ENCODE measurements at regions not wholly inside any gene's neighbourhood (a gene's known extent, or its start where the extent isn't known, plus 50 kb on each side); places are given as distances from the start of the nearest gene placed in this dataset.

GRCh38 chr7:67990003-67990402, 993.4 kb downstream of the TYW1 start:
- no peak for TF ChIP-seq CTCF (IDR thresholded peaks at IDR 0.05; ENCODE audit: insufficient read depth, low read length, poor library complexity, severe bottlenecking)
- no peak for DNase-seq (ENCODE audit: low read depth)
- Histone ChIP-seq H3K4me3 (ENCODE audit: low read depth, low read length) (no peak overlapping the region), H3K36me3 (ENCODE audit: control insufficient read depth, insufficient read depth, low read length) (no peaks in the 10 kb centered on the region), H3K27me3 (ENCODE audit: control insufficient read depth, insufficient read depth, low read length) (no peaks in the 10 kb centered on the region)

GRCh38 chr7:67990716-67991115, 994.1 kb downstream of the TYW1 start:
- no peak overlapping the region for H3K4me3 ChIP-seq (ENCODE audit: low read depth, low read length)
- no peaks in the 10 kb centered on the region for H3K27me3 ChIP-seq (ENCODE audit: control insufficient read depth, insufficient read depth, low read length)
- DNase-seq (ENCODE audit: low read depth): no peak
- H3K36me3 ChIP-seq (ENCODE audit: control insufficient read depth, insufficient read depth, low read length): no peaks in the 10 kb centered on the region
- no peak for TF ChIP-seq CTCF (IDR thresholded peaks at IDR 0.05; ENCODE audit: insufficient read depth, low read length, poor library complexity, severe bottlenecking)

- Histone ChIP-seq H3K36me3 (ENCODE audit: control insufficient read depth, insufficient read depth, low read length) (no peaks in the 10 kb centered on the region), H3K27me3 (ENCODE audit: control insufficient read depth, insufficient read depth, low read length) (no peaks in the 10 kb centered on the region), H3K4me3 (ENCODE audit: low read depth, low read length) (no peak overlapping the region)
- TF ChIP-seq CTCF (IDR thresholded peaks at IDR 0.05; ENCODE audit: insufficient read depth, low read length, poor library complexity, severe bottlenecking): no peak
- DNase-seq (ENCODE audit: low read depth): no peak
Measured at GRCh38 chr7:67992287-67992686, 995.7 kb downstream of the TYW1 start.

- DNase-seq (ENCODE audit: low read depth): no peak
- TF ChIP-seq CTCF (IDR thresholded peaks at IDR 0.05; ENCODE audit: insufficient read depth, low read length, poor library complexity, severe bottlenecking): no peak
- H3K27me3 ChIP-seq (ENCODE audit: control insufficient read depth, insufficient read depth, low read length): no peaks in the 10 kb centered on the region
- H3K4me3 ChIP-seq (ENCODE audit: low read depth, low read length): no peak overlapping the region
- H3K36me3 ChIP-seq (ENCODE audit: control insufficient read depth, insufficient read depth, low read length): no peaks in the 10 kb centered on the region
Measured at GRCh38 chr7:68005992-68006391, 1009.4 kb downstream of the TYW1 start.

GRCh38 chr7:68006619-68007018, 1010.0 kb downstream of the TYW1 start:
- no peak for TF ChIP-seq CTCF (IDR thresholded peaks at IDR 0.05; ENCODE audit: insufficient read depth, low read length, poor library complexity, severe bottlenecking)
- Histone ChIP-seq H3K4me3 (ENCODE audit: low read depth, low read length) (no peak overlapping the region), H3K36me3 (ENCODE audit: control insufficient read depth, insufficient read depth, low read length) (no peaks in the 10 kb centered on the region), H3K27me3 (ENCODE audit: control insufficient read depth, insufficient read depth, low read length) (no peaks in the 10 kb centered on the region)
- no peak for DNase-seq (ENCODE audit: low read depth)

- no peaks in the 10 kb centered on the region for H3K27me3 ChIP-seq (ENCODE audit: control insufficient read depth, insufficient read depth, low read length)
- DNase-seq (ENCODE audit: low read depth): no peak
- H3K36me3 ChIP-seq (ENCODE audit: control insufficient read depth, insufficient read depth, low read length): no peaks in the 10 kb centered on the region
- H3K4me3 ChIP-seq (ENCODE audit: low read depth, low read length): no peak overlapping the region
- no peak for TF ChIP-seq CTCF (IDR thresholded peaks at IDR 0.05; ENCODE audit: insufficient read depth, low read length, poor library complexity, severe bottlenecking)
Measured at GRCh38 chr7:68009716-68010115, 1013.1 kb downstream of the TYW1 start.
